ENCODE measurements at regions not wholly inside any gene's neighbourhood (a gene's known extent, or its start where the extent isn't known, plus 50 kb on each side); places are given as distances from the start of the nearest gene placed in this dataset.

GRCh38 chr6:44676246-44676790 is 288.8 kb downstream of the CDC5L start:
- no peak for DNase-seq (ENCODE audit: low read depth in 3 of 3, low spot score in 1 of 3)

GRCh38 chr6:44676826-44677433 is 289.4 kb downstream of the CDC5L start:
- no peak for DNase-seq (ENCODE audit: low read depth in 3 of 3, low spot score in 1 of 3)

GRCh38 chr6:44678252-44678935 is 290.9 kb downstream of the CDC5L start:
- no peak for DNase-seq (ENCODE audit: low read depth in 3 of 3, low spot score in 1 of 3)

- DNase-seq (ENCODE audit: low read depth in 3 of 3, low spot score in 1 of 3) = no peak
Measured at GRCh38 chr6:44679438-44680201, 292.1 kb downstream of the CDC5L start.

GRCh38 chr6:44680202-44680720 is 292.8 kb downstream of the CDC5L start:
- DNase-seq (ENCODE audit: low read depth in 3 of 3, low spot score in 1 of 3) = no peak

GRCh38 chr6:44681761-44682160 is 294.3 kb downstream of the CDC5L start:
- DNase-seq (ENCODE audit: low read depth in 3 of 3, low spot score in 1 of 3) = no peak

GRCh38 chr6:44682280-44682679 is 294.8 kb downstream of the CDC5L start:
- no peak for DNase-seq (ENCODE audit: low read depth in 3 of 3, low spot score in 1 of 3)

- DNase-seq (ENCODE audit: low read depth in 3 of 3, low spot score in 1 of 3) = no peak
Measured at GRCh38 chr6:44682987-44683779, 295.7 kb downstream of the CDC5L start.

GRCh38 chr6:44685213-44685612 is 297.7 kb downstream of the CDC5L start:
- DNase-seq (ENCODE audit: low read depth in 3 of 3, low spot score in 1 of 3) = no peak

- no peak for DNase-seq (ENCODE audit: low read depth in 3 of 3, low spot score in 1 of 3)
Measured at GRCh38 chr6:44696099-44696498, 308.6 kb downstream of the CDC5L start.

- no peak for DNase-seq (ENCODE audit: low read depth in 3 of 3, low spot score in 1 of 3)
Measured at GRCh38 chr6:44696686-44697085, 309.2 kb downstream of the CDC5L start.

- no peak for DNase-seq (ENCODE audit: low read depth in 3 of 3, low spot score in 1 of 3)
Measured at GRCh38 chr6:44697327-44697726, 309.8 kb downstream of the CDC5L start.

GRCh38 chr6:44698602-44699001 is 311.1 kb downstream of the CDC5L start:
- no peak for DNase-seq (ENCODE audit: low read depth in 3 of 3, low spot score in 1 of 3)

- no peak for DNase-seq (ENCODE audit: low read depth in 3 of 3, low spot score in 1 of 3)
Measured at GRCh38 chr6:44699082-44699481, 311.6 kb downstream of the CDC5L start.

GRCh38 chr6:44699851-44700250 is 312.3 kb downstream of the CDC5L start:
- DNase-seq (ENCODE audit: low read depth in 3 of 3, low spot score in 1 of 3) = no peak

- DNase-seq (ENCODE audit: low read depth in 3 of 3, low spot score in 1 of 3) = no peak
Measured at GRCh38 chr6:44700422-44700821, 312.9 kb downstream of the CDC5L start.

GRCh38 chr6:44701038-44701636 is 313.6 kb downstream of the CDC5L start:
- no peak for DNase-seq (ENCODE audit: low read depth in 3 of 3, low spot score in 1 of 3)

- DNase-seq (ENCODE audit: low read depth in 3 of 3, low spot score in 1 of 3) = no peak
Measured at GRCh38 chr6:44701637-44702101, 314.2 kb downstream of the CDC5L start.

- DNase-seq (ENCODE audit: low read depth in 3 of 3, low spot score in 1 of 3) = no peak
Measured at GRCh38 chr6:44702292-44702691, 314.8 kb downstream of the CDC5L start.

All from stimulated activated CD4-positive, alpha-beta T cell treated with anti-CD3 and anti-CD28 coated beads, TNF-alpha, amount 100 ng/mL, for 1 hour (primary cell).